ENCODE measurements at regions not wholly inside any gene's neighbourhood (a gene's known extent, or its start where the extent isn't known, plus 50 kb on each side); places are given as distances from the start of the nearest gene placed in this dataset.

DNA sequence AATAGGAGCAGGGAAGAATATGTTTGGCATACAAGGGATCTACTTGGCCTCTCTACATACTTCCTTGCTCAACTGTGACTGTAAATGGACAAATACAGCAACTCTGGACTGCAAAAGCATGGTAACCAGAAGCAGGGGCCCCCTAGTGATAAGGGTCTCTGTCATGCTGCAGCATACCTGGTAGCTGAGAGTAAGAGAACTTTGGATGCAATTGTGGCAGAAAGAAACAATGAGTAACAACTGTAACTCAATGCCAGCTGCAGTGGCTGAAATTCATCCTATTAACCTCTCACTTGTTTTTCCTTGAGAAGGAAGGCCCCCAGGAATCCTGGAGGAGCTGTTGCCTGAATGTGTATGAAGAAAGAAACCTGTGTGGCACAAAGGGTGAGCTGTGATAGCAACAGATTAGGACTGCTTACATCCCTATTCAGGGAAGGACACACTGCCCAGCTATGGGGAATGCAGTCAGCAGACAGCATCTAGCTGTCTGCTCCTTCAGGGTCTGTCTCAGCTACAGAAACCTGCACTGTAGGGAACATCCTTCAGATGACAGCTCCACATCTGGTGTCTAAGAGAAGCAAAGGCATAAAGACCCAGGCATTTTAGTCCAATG is 468.1 kb upstream of the ACTBL2 start:
- no peaks in the 10 kb centered on the region for H3K27me3 ChIP-seq (ENCODE audit: control insufficient read depth, low read length)
- no peak for TF ChIP-seq EZH2phosphoT487 (IDR thresholded peaks at IDR 0.05; ENCODE audit: borderline replicate concordance, low read length)
- TF ChIP-seq CTCF (IDR thresholded peaks at IDR 0.05; ENCODE audit: low read depth, low read length, poor library complexity, severe bottlenecking), result no peak
- no peak overlapping the region for H3K27ac ChIP-seq (ENCODE audit: low read depth, low read length)
- no peaks in the 10 kb centered on the region for H3F3A ChIP-seq (ENCODE audit: control insufficient read depth, insufficient read depth)
- H3K4me2 ChIP-seq (ENCODE audit: low read length), result no peak overlapping the region
- no peaks in the 10 kb centered on the region for H3K79me2 ChIP-seq (ENCODE audit: control insufficient read depth, low read length)
- no peaks in the 10 kb centered on the region for H3K4me1 ChIP-seq (ENCODE audit: control insufficient read depth, low read length)
- no peaks in the 10 kb centered on the region for H3K9me3 ChIP-seq (ENCODE audit: control insufficient read depth, insufficient read depth, low read length)
- no peaks in the 10 kb centered on the region for H3K36me3 ChIP-seq (ENCODE audit: control insufficient read depth, low read length)
- H3K9me2 ChIP-seq (replicated peaks; ENCODE audit: control insufficient read depth, low read length), result no peaks in the 10 kb centered on the region
- no peak overlapping the region for H3K4me3 ChIP-seq (ENCODE audit: low read length)
- H4K20me1 ChIP-seq (ENCODE audit: control insufficient read depth, insufficient read depth, low read depth, low read length), result no peaks in the 10 kb centered on the region

GRCh38 chr5:57948091-57948490 is 465.5 kb upstream of the ACTBL2 start:
- Histone ChIP-seq H3K79me2 (ENCODE audit: control insufficient read depth, low read length) (no peaks in the 10 kb centered on the region), H3K36me3 (ENCODE audit: control insufficient read depth, low read length) (no peaks in the 10 kb centered on the region), H3K4me1 (ENCODE audit: control insufficient read depth, low read length) (no peaks in the 10 kb centered on the region), H3K4me2 (ENCODE audit: low read length) (no peak overlapping the region), H4K20me1 (ENCODE audit: control insufficient read depth, insufficient read depth, low read depth, low read length) (no peaks in the 10 kb centered on the region), H3K9me2 (replicated peaks; ENCODE audit: control insufficient read depth, low read length) (no peaks in the 10 kb centered on the region), H3K9me3 (ENCODE audit: control insufficient read depth, insufficient read depth, low read length) (no peaks in the 10 kb centered on the region), H3F3A (ENCODE audit: control insufficient read depth, insufficient read depth) (no peaks in the 10 kb centered on the region), H3K4me3 (ENCODE audit: low read length) (no peak overlapping the region), H3K27ac (ENCODE audit: low read depth, low read length) (no peak overlapping the region), H3K27me3 (ENCODE audit: control insufficient read depth, low read length) (no peaks in the 10 kb centered on the region)
- TF ChIP-seq EZH2phosphoT487 (IDR thresholded peaks at IDR 0.05; ENCODE audit: borderline replicate concordance, low read length), result no peak
- TF ChIP-seq CTCF (IDR thresholded peaks at IDR 0.05; ENCODE audit: low read depth, low read length, poor library complexity, severe bottlenecking), result no peak

- TF ChIP-seq EZH2phosphoT487 (IDR thresholded peaks at IDR 0.05; ENCODE audit: borderline replicate concordance, low read length) (no peak), CTCF (IDR thresholded peaks at IDR 0.05; ENCODE audit: low read depth, low read length, poor library complexity, severe bottlenecking) (no peak)
- H3K9me2 ChIP-seq (replicated peaks; ENCODE audit: control insufficient read depth, low read length), result no peaks in the 10 kb centered on the region
- no peak overlapping the region for H3K27ac ChIP-seq (ENCODE audit: low read depth, low read length)
- H3K79me2 ChIP-seq (ENCODE audit: control insufficient read depth, low read length), result no peaks in the 10 kb centered on the region
- H3K27me3 ChIP-seq (ENCODE audit: control insufficient read depth, low read length), result no peaks in the 10 kb centered on the region
- no peak overlapping the region for H3K4me2 ChIP-seq (ENCODE audit: low read length)
- no peaks in the 10 kb centered on the region for H3K36me3 ChIP-seq (ENCODE audit: control insufficient read depth, low read length)
- H4K20me1 ChIP-seq (ENCODE audit: control insufficient read depth, insufficient read depth, low read depth, low read length), result no peaks in the 10 kb centered on the region
- no peaks in the 10 kb centered on the region for H3K4me1 ChIP-seq (ENCODE audit: control insufficient read depth, low read length)
- no peak overlapping the region for H3K4me3 ChIP-seq (ENCODE audit: low read length)
- H3K9me3 ChIP-seq (ENCODE audit: control insufficient read depth, insufficient read depth, low read length), result no peaks in the 10 kb centered on the region
- no peaks in the 10 kb centered on the region for H3F3A ChIP-seq (ENCODE audit: control insufficient read depth, insufficient read depth)
These were observed 464.6 kb upstream of the ACTBL2 start for GRCh38 chr5:57947181-57947580.

Measured in DOHH2 (cell line).